H1 (cell line): ENCODE measurements at regions not wholly inside any gene's neighbourhood (a gene's known extent, or its start where the extent isn't known, plus 50 kb on each side); places are given as distances from the start of the nearest gene placed in this dataset.

Experiments
- CHD2 ChIP-seq: IDR thresholded peaks from 2 replicates; pipeline ENCODE4 v1.6.1; 2012; ENCODE audit warnings: low read length, improper control_type of control experiment
- CTCF ChIP-seq, 3 experiments: IDR thresholded peaks; 1 replicate in 2 of 3; 2 replicates in 1 of 3; pipeline versions ENCODE4 v1.5.1 to v1.6.1; 2011; ENCODE audit warnings: low read length in 3 of 3, mild to moderate bottlenecking in 3 of 3, inconsistent platforms in 2 of 3, low read depth in 1 of 3, moderate library complexity in 1 of 3; ENCODE audit not compliant: insufficient read depth in 1 of 3; ENCODE audit errors: control extremely low read depth in 1 of 3
- JUND ChIP-seq: IDR thresholded peaks from 2 replicates; pipeline ENCODE4 v1.6.1; 2011; ENCODE audit warnings: mild to moderate bottlenecking, improper control_type of control experiment, low read length
- NRF1 ChIP-seq: IDR thresholded peaks from 2 replicates; pipeline ENCODE4 v1.6.1; 2011; ENCODE audit warnings: mild to moderate bottlenecking, low read depth, low read length, improper control_type of control experiment
- POLR2A ChIP-seq, 2 experiments: IDR thresholded peaks; 1 replicate in 1 of 2; 2 replicates in 1 of 2; pipeline ENCODE4 v1.6.1; 2011; ENCODE audit warnings: low read depth in 2 of 2, low read length in 2 of 2, mild to moderate bottlenecking in 2 of 2; ENCODE audit errors: control extremely low read depth in 1 of 2
- POLR2AphosphoS5 ChIP-seq: IDR thresholded peaks from 2 replicates; pipeline ENCODE4 v1.6.1; 2011; ENCODE audit warnings: low read depth, low read length
- SP1 ChIP-seq: IDR thresholded peaks from 2 replicates; pipeline ENCODE4 v1.6.1; 2011; ENCODE audit warnings: low read depth, low read length

DNA sequence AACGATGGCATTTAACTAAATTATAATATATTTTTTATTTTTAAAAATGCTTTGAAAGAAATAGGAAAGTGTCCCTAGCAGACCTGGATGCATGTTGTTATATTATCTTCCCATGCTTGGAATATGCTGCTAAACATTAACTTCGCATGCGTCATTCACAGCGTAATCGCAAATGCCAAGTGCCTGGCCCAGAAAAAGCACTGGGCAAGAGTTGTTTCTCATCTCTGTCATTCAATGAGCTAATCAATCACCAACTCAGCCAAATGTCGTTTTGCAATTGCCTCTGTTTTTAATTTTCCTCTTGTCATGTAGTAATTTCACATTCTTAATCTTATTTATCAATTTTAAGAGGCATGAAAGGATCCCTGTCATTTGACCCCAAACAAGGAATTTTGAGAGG is 1421.9 kb downstream of the BRD1 start:
- no peak for TF ChIP-seq SP1
- TF ChIP-seq JUND, result no peak
- no peak for TF ChIP-seq CHD2
- TF ChIP-seq POLR2A (IDR thresholded peaks at IDR 0.05; ENCODE audit: control extremely low read depth in 1 of 2, low read depth in 2 of 2, low read length in 2 of 2), result no peak
- no peak for TF ChIP-seq CTCF (IDR thresholded peaks at IDR 0.05; ENCODE audit: control extremely low read depth in 1 of 3, insufficient read depth in 1 of 3, low read depth in 1 of 3, low read length in 3 of 3)
- TF ChIP-seq POLR2AphosphoS5, result no peak
- no peak for TF ChIP-seq NRF1
